GM19452 (cell line): ENCODE measurements at regions not wholly inside any gene's neighbourhood (a gene's known extent, or its start where the extent isn't known, plus 50 kb on each side); places are given as distances from the start of the nearest gene placed in this dataset.
"Not testable (repeated sequence)": the region's sequence is repeated elsewhere in the genome, so short reads cannot be mapped to it uniquely, and the experiment has no call there.

Source experiments
- ATAC-seq: cut with Tn5 transposase; IDR thresholded peaks from one replicate; pipeline ENCODE4 v1.9.1; 2021; ENCODE audit not compliant: unreplicated experiment

DNA sequence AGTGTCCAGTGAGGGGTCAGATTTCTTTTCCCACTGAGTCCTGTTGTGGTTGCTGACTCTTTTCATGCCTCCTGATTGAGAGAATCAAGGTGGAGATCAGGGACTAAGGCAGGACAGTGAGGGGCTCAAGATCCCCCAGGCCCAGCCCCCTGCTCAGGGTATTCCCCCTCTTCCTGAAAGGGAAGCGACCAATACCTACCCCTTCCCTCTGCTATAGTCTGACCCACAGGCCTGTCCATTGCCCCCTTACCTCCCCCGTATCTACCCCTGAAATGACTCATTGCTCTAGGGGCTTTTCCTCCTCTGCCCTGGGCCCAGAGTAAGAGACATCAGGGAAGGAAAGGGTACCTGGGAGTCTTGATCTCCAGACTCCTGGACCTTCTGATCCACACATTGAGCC is 1320.5 kb downstream of the UQCRFS1 start:
- no peak for ATAC-seq

DNA sequence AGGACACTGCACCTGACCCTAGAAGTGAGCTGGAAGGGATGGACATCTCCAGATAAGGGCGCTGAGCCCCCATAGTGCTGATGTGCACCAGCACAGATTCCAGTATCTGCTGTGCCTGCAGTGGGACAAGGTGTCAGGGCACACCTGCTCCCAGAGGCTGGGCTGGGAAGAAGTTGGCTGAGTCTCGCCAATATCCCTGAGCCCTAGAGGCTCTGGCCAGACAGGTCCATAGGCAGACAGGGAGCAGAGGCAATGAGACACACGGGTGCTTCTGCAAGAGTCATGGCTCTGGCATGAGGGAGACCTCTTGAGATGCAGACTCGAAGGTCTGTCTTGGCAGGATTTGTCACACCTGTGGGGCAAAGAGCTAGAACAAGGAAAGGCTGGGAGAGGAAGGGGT is 1321.5 kb downstream of the UQCRFS1 start:
- no peak for ATAC-seq

DNA sequence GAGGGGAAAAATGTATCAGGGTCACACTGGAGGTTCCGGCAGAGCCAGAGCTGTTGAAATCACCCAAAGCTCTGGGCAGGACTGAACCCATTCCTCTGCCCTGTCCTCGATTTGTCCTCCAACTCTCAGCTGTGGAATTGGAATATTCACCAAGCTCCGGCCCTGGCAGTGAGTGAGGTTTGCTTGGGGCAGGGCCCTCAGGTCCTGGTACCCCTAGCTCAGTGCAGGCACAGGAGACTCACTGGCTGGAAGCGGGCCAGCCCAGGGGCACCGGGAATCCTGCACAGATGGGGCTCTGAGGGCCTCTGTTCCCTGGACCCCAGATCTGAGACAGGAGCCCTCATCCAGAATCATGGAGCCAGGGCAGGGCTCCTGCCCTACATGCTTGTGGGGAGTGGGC is 1322.3 kb downstream of the UQCRFS1 start:
- no peak for ATAC-seq

DNA sequence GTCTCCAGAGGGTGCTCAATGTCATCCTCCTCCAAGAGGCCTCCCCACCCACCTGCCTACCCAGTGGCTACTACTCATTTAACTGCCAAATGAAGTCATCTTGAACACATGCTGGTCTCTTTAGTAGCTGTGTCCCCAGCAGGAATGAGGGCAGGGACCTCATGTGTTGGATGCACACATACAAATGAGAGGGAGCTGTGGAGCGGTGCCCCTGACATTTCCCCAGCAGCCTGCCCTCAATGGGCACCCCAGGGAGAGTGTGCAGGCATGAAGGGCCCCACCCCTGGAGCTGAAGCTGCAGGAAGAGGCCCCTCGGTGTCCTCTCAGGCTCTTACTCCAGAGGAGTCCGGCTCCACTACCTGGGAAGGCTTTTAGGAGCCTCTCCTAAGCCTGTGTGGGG is 1322.7 kb downstream of the UQCRFS1 start:
- no peak for ATAC-seq

DNA sequence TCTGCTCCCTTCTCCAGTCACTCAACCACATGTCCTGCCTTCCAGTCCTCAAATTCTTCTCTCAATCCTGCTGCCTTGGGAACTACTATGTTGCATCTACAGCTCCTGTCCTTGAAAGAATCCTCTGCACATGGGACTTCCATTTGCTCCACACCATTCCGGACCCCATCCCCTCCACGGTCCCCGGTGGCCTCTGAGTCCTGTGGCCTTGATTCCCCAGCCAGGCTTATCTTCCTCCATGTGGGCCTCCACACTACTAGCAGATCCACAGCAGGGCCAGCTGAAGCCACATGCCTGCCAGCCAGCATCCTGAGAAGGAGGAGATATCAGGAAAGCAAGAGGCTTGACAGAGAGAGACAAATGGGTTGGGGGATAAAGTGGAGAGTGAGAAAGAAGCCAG is 1323.8 kb downstream of the UQCRFS1 start:
- ATAC-seq: no peak

DNA sequence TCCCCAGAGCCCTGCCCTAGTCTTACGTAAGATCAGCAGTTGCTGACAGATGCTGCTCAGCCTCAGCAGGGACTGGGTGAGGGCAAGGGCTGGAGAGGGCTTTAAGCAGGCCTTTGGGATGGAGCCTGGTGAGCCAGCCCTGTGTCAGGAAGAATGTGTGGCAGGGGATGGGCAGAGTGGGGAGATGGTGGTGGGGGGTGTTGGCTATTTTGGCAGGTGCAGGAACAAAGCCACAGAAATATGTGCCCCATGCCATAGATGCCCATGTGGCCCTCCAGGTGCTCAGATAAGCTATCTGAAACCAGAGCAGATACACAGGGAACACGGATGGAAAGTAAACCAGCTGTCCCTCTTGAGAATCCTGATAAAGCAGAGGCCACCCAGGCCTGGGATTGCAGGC is 1325.0 kb downstream of the UQCRFS1 start:
- ATAC-seq: no peak

DNA sequence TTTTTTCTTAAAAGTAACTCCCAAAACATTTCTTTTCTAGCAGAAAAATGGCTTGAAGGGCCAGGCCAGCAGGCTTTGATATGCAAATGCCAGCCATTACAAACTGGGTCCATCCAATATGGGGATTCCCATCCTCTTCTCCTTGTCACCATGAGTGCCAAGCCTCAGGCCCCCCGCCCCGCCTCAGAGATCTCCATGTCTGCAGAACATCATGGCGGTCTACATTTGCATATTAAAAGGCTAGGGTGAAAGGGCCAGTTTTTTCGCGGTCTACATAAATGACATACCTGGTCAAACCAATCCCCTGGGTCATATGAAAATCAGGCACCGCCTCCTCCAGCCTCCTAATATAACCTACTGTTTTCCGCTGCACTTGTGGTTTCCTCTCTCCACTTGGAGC is 1327.6 kb downstream of the UQCRFS1 start:
- ATAC-seq: no peak

DNA sequence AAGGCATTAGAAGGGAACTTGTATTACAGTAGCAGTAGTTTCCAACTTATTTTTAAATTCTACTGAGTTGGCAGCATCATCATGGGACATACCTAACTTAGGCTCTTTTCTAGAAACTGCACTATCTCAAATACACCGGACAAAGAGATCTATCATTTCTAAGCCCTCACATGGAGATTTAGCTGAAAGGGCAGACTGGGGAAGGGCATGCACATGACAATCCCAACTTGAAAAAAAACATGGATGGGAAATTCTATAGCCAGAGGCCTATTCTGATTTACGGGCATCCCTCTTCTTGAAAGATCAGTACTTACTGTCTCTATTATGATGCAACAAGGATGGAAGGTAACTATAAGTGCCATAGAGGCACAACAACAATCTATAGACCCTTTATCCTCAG is 1328.6 kb downstream of the UQCRFS1 start:
- no peak for ATAC-seq

DNA sequence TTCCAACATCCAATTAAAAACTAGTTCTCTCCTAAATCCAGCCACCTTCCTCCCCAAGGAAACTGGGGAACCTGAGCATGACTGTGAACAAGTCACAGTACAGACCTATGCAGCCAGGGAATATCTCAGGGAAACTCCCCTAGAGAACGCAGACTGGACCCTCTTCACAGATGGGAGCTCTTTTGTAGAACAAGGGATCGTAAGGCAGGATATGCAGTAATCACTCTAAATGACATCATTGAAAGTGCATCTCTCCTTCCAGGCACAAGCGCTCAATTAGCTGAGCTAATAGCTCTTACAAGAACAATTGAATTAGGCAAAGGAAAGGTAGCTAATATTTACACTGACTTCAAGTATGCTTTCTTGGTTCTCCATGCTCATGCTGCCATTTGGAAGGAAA is 1331.7 kb downstream of the UQCRFS1 start:
- no peak for ATAC-seq

DNA sequence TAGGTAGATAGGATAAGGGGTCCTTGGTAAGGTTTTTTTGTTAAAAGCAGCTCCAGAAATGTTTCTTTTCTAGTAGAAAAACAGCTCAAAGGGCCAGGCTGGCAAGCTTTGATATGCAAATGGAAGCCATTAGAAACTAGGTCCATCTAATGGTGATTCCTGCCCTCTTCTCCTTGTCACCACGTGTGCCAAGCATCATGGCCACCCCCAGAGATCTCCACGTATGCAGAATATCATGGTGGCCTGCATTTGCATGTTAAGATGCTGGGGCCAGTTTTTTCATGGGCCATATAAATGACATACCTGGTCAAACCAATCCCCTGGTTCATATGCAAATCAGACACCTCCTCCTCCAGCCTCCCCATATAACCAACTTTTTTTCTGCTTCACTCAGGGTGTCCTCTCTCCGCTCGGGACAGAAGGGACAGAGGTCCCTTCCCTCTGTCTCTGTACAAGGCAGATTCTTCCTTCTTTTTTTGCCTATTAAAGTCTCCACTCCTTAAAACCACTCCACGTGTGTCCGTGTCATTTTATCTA is 1335.9 kb downstream of the UQCRFS1 start:
- ATAC-seq: no peak

DNA sequence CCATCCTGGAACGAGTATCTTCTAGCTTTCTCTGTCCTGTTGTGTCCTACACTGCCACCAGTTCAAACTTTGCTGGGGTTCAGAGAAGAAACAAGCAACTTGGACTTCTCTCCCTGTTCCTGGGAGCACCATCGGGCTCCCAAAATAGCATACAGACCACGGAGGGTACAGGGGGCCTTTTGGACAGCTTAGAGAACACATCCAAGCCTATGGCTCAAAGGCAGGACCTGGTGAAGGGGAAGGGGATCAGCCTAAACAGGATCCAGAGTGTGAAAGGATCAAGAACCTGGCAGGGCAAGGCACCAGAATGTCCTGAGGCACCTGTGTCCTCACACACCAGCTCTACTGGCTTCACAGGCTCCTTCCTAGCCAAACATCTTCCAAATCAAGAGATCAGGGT is 1336.5 kb downstream of the UQCRFS1 start:
- ATAC-seq: no peak

DNA sequence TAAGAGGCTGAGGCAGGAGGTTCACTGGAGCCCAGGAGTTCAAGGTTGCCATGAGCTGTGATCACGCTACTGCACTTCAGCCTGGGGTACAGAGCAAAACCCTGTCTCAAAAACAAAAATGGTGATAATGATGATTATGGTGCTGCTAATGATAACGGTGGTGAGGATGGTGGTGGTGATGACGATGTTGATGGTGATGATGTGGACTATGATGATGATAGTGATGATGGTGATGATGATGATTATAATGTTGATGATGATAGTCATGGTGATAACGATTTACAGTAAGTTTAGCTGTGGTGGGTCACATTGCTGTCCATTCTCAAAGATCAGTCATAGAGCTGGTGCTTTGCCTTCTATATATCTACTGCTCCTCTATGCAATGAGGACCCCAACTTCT is 1340.6 kb downstream of the UQCRFS1 start:
- ATAC-seq: no peak

DNA sequence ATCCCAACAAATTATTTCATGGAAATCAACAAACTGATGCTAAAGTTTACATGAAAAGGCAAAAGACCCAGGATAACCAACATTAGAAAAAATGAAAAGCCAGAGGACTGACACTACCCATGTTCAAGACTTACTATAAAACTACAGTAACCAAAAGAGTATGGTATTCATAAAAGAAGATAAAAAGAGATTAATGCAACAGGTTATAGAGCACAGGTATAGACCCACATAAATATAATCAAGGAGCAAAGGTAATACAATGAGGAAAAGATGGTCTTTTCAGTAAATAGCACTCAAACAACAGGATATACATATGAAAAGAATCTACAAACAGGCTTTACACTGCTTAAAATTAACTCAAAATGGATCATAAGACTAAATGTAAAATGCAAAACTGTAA is 1342.7 kb downstream of the UQCRFS1 start:
- ATAC-seq: no peak

DNA sequence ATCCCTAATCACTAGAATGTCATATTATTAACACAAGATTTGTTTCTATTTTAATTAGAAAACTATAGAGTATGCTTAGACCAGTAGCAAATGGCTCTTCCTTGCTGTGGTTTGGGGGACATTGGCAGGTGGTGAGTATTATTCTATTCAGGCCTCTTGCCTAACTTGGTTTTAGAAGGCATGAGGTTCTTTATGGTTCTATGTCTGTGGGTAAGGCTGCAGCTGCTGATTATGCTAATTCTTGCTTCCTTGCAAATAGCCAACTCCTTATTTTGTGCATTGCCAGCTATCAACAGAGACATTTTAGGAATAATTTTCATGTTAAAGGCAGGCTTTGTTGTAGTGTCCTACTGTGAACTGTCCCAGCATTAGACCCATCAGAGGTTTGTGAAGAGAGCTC is 1344.9 kb downstream of the UQCRFS1 start:
- ATAC-seq: no peak

DNA sequence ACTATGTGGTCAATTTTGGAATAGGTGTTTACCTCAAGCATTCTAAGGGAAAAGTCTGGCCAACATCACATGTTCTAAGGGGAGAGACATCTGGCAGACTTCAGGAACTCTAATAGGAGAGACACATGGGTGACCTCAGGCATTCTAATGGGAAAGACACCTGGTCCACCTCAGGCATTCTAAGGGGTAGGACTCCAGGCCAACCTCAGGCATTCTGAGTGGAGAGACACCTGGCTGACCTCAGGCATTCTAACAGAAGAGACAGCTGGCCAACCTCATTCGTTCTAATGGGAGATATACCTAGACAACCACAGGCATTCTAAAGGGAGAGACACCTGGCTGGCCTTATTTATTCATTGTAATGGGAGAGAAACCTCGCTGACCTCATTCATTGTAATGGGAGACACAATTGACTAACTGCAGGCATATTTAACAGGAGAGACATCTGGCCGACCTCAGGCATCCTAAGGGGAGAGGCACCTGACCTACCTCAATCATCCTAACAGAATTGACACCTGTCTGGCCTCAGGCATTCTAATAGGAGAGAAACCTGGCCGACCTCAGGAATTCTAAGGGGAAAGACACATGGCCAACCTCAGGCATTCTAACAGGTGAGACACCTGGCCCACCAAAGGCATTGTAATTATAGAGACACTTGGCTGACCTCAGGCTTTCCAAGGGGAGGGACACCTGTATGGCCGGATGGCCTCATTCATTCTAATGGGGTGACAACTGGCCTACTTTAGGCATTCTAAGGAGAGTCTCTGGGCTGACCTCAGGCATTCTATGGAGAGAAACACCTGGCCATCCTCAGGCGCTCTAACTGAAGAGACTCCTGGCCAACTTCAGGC is 1346.8 kb downstream of the UQCRFS1 start:
- ATAC-seq: no peak

DNA sequence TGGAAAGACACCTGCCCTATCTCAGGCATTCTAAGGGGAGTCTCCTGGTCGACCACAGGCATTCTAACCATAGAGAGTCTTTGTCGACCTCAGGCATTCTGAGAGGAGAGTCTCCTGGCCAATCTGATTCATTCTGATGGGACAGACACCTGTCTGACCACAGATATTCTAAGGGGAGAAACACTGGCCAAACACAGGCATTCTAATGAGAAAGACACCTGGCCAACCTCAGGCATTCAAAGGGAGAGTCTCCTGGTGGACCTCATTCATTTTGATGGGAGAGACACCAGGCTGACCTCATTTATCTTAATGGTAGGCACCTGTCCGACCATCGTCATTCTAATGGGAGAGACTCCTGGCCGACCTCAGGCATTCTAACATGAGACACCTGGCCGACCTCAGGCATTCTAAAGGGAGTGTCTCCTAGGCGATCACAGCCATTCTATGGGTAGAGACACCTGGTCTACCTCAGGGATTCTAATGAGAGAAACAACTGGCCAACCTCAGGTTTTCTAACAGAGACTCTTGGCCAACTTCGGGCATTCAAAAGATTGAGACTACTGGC is 1351.5 kb downstream of the UQCRFS1 start:
- no peak for ATAC-seq

DNA sequence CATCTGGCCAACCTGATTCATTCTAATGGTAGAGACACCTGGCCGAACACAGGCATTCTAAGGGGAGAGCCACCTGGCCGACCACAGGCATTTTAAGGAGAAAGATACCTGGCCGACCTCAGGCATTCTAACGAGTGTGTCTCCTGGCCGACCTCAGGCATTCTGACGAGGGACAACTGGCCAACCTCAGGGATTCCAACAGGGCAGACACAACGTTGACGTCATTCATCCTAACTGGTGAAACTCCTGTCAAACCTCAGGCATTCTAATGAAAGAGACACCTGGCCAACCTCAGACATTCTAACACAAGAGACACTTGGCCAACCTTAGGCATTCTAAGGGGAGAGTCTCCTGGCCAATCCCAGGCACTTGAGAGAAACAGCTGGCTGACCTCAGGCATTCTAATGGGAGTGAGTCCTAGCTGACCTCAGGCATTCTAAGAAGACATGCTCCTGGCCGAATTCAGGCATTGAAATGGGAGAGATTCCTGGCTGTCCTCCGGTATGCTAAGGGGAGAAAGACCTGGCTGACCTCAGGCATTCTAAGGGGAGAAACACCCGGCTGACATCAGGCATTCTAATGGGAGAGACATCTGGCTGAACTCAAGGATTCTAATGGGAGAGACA is 1352.5 kb downstream of the UQCRFS1 start:
- no peak for ATAC-seq

DNA sequence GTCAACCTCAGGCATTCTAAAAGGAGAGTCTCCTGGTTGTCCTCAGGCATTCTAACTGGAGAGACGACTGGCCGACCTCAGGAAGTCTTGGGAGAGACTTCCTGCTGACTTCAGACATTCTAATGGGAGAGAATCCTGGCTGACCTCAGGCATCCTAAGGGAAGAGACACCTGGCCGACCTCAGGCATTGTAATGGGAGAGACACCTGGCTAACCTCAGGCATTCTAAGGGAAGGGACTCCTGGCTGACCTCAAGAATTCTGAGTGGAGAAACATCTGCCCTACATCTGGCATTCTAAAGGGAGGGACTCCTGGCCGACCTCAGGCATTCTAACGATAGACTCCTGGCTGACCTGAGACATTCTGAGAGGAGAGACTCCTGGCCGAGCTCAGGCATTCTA is 1353.3 kb downstream of the UQCRFS1 start:
- ATAC-seq: no peak

DNA sequence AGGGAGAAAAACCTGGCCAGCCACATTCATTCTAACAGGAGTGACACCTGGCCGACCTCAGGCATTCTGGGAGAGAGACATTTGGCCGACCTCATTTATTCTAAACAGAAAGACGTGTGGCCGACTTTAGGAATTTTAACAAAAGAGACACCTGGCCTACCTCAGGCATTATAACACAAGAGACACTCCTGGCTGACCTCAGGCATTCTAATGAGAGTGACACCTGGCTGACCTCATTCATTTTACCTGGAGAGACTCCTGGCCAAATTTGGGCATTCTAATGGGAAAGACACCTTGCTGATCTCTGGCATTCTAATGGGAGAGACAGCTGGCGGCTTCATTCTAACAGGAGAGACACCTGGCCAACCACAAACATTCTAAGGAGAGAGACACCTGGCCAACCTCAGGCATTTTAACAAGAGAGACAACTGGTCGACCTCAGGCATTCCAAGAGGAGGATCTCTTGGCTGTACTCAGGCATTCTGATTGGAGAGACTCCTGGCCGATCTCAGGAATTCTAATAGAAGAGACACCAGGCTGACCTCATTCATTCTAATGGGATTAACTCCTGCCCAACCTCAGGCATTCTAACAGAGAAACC is 1353.9 kb downstream of the UQCRFS1 start:
- no peak for ATAC-seq

DNA sequence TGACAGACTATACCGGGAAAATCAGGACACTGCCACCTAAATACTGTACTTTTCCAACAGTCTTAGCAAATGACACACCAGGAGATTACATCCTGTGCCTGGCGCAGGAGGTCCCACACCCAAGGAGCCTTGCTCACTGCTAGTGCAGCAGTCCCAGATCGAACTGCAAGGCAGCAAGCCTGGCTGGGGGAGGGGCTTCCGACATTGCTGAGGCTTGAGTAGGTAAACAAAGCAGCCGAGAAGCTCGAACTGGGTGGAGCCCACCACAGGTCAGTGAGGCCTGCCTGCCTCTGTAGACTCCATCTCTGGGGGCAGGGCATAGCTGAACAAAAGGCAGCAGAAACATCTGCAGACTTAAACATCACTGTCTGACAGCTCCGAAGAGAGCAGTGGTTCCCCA is 1360.0 kb downstream of the UQCRFS1 start:
- ATAC-seq: not testable (repeated sequence)

DNA sequence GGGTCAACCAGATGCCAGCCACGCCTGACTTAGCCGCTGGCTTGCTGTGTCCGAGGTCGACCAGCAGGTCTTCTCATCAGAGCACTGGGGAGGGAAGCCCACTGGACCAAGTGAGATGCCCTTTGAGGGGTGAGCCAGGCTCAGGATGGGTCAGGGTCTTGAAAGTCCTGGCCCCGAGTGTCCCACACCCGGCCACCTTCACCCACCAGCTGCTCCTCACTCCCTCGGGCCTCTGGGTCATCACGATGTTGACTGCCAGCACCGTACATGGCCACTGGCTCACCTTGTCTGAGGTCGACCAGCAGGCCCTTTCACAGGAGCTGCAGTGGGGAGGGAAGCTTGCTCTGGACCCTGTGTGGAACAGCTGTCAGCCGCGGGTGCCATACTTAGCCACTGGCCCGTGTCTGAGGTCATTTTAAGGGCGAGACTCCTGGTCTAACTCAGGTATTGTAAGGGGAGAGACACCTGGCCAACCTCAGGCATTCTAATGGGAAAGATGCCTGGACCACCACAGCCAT is 1361.3 kb downstream of the UQCRFS1 start:
- ATAC-seq: no peak
